ENCODE measurements at regions not wholly inside any gene's neighbourhood (a gene's known extent, or its start where the extent isn't known, plus 50 kb on each side); places are given as distances from the start of the nearest gene placed in this dataset.

DNA sequence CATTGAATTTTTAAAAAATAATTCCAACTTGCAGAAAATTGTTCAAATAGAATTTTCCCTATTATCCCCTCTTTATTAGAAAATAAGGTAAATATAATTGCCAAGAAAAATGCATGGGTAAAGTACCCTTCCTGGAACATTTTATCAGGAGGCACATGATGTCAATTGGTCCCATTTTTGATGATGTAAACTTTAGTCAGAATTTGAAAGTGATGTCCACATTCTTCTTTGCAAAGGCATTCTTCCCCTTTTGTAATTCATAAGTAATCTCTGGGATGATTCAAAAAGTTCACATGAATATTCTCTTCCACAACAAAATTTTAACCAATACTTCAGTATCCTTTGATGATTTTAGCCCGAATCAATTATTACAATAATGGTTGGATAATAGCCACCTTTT, 86.9 kb upstream of the ANO3 start (continued):
- TF ChIP-seq, protein P1, sequence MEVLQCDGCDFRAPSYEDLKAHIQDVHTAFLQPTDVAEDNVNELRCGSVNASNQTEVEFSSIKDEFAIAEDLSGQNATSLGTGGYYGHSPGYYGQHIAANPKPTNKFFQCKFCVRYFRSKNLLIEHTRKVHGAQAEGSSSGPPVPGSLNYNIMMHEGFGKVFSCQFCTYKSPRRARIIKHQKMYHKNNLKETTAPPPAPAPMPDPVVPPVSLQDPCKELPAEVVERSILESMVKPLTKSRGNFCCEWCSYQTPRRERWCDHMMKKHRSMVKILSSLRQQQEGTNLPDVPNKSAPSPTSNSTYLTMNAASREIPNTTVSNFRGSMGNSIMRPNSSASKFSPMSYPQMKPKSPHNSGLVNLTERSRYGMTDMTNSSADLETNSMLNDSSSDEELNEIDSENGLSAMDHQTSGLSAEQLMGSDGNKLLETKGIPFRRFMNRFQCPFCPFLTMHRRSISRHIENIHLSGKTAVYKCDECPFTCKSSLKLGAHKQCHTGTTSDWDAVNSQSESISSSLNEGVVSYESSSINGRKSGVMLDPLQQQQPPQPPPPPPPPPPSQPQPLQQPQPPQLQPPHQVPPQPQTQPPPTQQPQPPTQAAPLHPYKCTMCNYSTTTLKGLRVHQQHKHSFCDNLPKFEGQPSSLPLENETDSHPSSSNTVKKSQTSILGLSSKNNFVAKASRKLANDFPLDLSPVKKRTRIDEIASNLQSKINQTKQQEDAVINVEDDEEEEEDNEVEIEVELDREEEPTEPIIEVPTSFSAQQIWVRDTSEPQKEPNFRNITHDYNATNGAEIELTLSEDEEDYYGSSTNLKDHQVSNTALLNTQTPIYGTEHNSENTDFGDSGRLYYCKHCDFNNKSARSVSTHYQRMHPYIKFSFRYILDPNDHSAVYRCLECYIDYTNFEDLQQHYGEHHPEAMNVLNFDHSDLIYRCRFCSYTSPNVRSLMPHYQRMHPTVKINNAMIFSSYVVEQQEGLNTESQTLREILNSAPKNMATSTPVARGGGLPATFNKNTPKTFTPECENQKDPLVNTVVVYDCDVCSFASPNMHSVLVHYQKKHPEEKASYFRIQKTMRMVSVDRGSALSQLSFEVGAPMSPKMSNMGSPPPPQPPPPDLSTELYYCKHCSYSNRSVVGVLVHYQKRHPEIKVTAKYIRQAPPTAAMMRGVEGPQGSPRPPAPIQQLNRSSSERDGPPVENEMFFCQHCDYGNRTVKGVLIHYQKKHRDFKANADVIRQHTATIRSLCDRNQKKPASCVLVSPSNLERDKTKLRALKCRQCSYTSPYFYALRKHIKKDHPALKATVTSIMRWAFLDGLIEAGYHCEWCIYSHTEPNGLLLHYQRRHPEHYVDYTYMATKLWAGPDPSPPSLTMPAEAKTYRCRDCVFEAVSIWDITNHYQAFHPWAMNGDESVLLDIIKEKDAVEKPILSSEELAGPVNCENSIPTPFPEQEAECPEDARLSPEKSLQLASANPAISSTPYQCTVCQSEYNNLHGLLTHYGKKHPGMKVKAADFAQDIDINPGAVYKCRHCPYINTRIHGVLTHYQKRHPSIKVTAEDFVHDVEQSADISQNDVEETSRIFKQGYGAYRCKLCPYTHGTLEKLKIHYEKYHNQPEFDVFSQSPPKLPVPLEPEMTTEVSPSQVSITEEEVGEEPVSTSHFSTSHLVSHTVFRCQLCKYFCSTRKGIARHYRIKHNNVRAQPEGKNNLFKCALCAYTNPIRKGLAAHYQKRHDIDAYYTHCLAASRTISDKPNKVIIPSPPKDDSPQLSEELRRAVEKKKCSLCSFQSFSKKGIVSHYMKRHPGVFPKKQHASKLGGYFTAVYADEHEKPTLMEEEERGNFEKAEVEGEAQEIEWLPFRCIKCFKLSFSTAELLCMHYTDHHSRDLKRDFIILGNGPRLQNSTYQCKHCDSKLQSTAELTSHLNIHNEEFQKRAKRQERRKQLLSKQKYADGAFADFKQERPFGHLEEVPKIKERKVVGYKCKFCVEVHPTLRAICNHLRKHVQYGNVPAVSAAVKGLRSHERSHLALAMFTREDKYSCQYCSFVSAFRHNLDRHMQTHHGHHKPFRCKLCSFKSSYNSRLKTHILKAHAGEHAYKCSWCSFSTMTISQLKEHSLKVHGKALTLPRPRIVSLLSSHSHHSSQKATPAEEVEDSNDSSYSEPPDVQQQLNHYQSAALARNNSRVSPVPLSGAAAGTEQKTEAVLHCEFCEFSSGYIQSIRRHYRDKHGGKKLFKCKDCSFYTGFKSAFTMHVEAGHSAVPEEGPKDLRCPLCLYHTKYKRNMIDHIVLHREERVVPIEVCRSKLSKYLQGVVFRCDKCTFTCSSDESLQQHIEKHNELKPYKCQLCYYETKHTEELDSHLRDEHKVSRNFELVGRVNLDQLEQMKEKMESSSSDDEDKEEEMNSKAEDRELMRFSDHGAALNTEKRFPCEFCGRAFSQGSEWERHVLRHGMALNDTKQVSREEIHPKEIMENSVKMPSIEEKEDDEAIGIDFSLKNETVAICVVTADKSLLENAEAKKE (CRISPR knock-in tag; IDR thresholded peaks at IDR 0.05): no peak
- TF ChIP-seq, protein P2, sequence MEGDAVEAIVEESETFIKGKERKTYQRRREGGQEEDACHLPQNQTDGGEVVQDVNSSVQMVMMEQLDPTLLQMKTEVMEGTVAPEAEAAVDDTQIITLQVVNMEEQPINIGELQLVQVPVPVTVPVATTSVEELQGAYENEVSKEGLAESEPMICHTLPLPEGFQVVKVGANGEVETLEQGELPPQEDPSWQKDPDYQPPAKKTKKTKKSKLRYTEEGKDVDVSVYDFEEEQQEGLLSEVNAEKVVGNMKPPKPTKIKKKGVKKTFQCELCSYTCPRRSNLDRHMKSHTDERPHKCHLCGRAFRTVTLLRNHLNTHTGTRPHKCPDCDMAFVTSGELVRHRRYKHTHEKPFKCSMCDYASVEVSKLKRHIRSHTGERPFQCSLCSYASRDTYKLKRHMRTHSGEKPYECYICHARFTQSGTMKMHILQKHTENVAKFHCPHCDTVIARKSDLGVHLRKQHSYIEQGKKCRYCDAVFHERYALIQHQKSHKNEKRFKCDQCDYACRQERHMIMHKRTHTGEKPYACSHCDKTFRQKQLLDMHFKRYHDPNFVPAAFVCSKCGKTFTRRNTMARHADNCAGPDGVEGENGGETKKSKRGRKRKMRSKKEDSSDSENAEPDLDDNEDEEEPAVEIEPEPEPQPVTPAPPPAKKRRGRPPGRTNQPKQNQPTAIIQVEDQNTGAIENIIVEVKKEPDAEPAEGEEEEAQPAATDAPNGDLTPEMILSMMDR (conservative IDR thresholded peaks at IDR 0.05; ENCODE audit: low read depth in 2 of 2): no peak
- TF ChIP-seq, protein P3, sequence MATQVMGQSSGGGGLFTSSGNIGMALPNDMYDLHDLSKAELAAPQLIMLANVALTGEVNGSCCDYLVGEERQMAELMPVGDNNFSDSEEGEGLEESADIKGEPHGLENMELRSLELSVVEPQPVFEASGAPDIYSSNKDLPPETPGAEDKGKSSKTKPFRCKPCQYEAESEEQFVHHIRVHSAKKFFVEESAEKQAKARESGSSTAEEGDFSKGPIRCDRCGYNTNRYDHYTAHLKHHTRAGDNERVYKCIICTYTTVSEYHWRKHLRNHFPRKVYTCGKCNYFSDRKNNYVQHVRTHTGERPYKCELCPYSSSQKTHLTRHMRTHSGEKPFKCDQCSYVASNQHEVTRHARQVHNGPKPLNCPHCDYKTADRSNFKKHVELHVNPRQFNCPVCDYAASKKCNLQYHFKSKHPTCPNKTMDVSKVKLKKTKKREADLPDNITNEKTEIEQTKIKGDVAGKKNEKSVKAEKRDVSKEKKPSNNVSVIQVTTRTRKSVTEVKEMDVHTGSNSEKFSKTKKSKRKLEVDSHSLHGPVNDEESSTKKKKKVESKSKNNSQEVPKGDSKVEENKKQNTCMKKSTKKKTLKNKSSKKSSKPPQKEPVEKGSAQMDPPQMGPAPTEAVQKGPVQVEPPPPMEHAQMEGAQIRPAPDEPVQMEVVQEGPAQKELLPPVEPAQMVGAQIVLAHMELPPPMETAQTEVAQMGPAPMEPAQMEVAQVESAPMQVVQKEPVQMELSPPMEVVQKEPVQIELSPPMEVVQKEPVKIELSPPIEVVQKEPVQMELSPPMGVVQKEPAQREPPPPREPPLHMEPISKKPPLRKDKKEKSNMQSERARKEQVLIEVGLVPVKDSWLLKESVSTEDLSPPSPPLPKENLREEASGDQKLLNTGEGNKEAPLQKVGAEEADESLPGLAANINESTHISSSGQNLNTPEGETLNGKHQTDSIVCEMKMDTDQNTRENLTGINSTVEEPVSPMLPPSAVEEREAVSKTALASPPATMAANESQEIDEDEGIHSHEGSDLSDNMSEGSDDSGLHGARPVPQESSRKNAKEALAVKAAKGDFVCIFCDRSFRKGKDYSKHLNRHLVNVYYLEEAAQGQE (IDR thresholded peaks at IDR 0.05; ENCODE audit: unreplicated experiment): no peak
- TF ChIP-seq EZH2 (IDR thresholded peaks at IDR 0.05; ENCODE audit: low read depth, unreplicated experiment) (no peak), ZNF331 (CRISPR knock-in tag; IDR thresholded peaks at IDR 0.05; ENCODE audit: low read depth) (no peak), JUNB (IDR thresholded peaks at IDR 0.05; ENCODE audit: unreplicated experiment) (no peak), STAT1 (IDR thresholded peaks at IDR 0.05; ENCODE audit: unreplicated experiment) (no peak), CREB1 (CRISPR knock-in tag; IDR thresholded peaks at IDR 0.05; ENCODE audit: low read depth) (no peak), POLR2AphosphoS5 (IDR thresholded peaks at IDR 0.05; ENCODE audit: low read depth) (no peak)

Data from GM23338 (cell line).